ENCODE measurements at regions not wholly inside any gene's neighbourhood (a gene's known extent, or its start where the extent isn't known, plus 50 kb on each side); places are given as distances from the start of the nearest gene placed in this dataset.

DNA sequence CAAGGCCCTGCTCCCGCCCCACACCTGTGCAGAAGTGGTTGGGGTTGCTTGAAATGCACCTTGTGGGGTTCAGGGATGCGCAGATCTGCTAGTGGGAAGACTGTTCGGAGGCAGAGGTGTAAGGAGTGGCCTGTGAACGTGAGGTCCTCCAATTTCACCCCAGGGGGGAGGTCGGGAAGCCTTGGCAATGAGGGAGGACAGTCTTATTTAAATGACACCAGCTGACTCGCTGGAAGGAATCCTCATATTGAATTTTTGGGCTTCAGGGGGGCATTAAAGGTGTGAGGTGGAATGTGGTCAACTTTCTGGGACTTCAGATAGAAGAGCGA, 218.8 kb upstream of the CELF2 start:
- Histone ChIP-seq H2AFZ (ENCODE audit: low read depth, low read length) (peak overlapping the region; percentile 89), H3K27ac (ENCODE audit: insufficient read depth, low read depth, low read length) (peak overlapping the region; percentile 16), H4K20me1 (replicated peaks; ENCODE audit: control insufficient read depth, extremely low read depth, insufficient read depth, low read length) (no peaks in the 10 kb centered on the region), H3K4me2 (ENCODE audit: insufficient read depth, low read length) (no peak overlapping the region), H3K9ac (replicated peaks; ENCODE audit: extremely low read depth, insufficient read depth, low read length) (no peak overlapping the region), H3K9me1 (replicated peaks; ENCODE audit: control insufficient read depth, extremely low read depth, insufficient read depth, low read length) (no peaks in the 10 kb centered on the region), H3K79me2 (ENCODE audit: control insufficient read depth, insufficient read depth, low read length) (no peaks in the 10 kb centered on the region), H3K9me3 (replicated peaks; ENCODE audit: control insufficient read depth, insufficient read depth, low read length) (no peaks in the 10 kb centered on the region), H3K27me3 (ENCODE audit: control insufficient read depth in 2 of 2, insufficient read depth in 2 of 2, low read length in 2 of 2) (no peaks in the 10 kb centered on the region), H3K4me3 (replicated peaks in 1 of 3; ENCODE audit: insufficient read depth in 1 of 3, low read depth in 1 of 3, low read length in 3 of 3) (no peak overlapping the region), H3K36me3 (ENCODE audit: control insufficient read depth in 2 of 2, extremely low read depth in 1 of 2, insufficient read depth in 2 of 2, low read length in 2 of 2) (no peaks in the 10 kb centered on the region), H3K4me1 (ENCODE audit: control insufficient read depth, extremely low read depth, insufficient read depth, low read length) (peaks cover 30% of the 10 kb centered on the region)
- dilution Hi-C loops (cut with MboI; ENCODE audit: extremely low pct_ligation_motif_present, low sequenced_read_pairs) (no loop called here), intact Hi-C loops (cut with micrococcal nuclease) (loop anchor here (10.0 kb wide), 1 partner anchor 476 kb away; no protein-coding TSS in a partner anchor)
- ChIA-PET CTCF (interaction anchor here (1.6 to 2.6 kb wide), 2 partner anchors 11 to 237 kb away, joined by 6 to 12 read pairs; no protein-coding TSS in a partner anchor), POLR2A (no interaction called here)
- no peak for DNase-seq (ENCODE audit: low read depth, low spot score)
- no TSS peak for BruUV-seq (replicated peaks)
- FAIRE-seq, result no peak
- TF ChIP-seq FOS (IDR thresholded peaks at IDR 0.05; ENCODE audit: borderline replicate concordance, insufficient read depth, low read length) (no peak), POLR2AphosphoS5 (IDR thresholded peaks at IDR 0.05; ENCODE audit: insufficient read depth, low read depth, low read length) (no peak), EZH2 (IDR thresholded peaks at IDR 0.05; ENCODE audit: borderline replicate concordance, low read depth, low read length, severe bottlenecking) (no peak), POLR2A (IDR thresholded peaks at IDR 0.05; ENCODE audit: low read depth, low read length) (no peak), GATA2 (IDR thresholded peaks at IDR 0.05; ENCODE audit: insufficient read depth, insufficient read length, low read depth, low read length) (no peak), MYC (IDR thresholded peaks at IDR 0.05; ENCODE audit: low read depth, low read length) (no peak), JUN (IDR thresholded peaks at IDR 0.05; ENCODE audit: borderline replicate concordance, insufficient read depth, insufficient read length, low read depth) (no peak)

DNA sequence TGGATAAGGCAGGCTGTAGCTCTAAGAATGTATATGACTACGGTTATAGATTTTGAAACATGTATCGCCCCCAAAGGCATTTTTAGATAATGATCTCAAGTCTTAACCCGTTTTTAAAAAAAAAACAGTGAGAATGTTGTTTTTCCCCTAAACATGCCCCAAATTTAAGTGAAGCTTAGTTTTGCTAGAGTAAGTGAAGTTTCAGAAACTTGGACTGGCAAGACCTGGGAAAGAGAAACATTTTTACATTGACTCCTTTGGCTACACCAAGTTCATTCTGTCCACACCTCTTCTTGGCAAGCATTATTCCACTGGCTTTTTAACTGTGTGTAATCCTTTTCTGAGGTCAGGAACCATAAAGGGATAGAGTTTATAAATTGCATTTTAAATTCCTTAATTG, 216.7 kb upstream of the CELF2 start:
- DNase-seq (ENCODE audit: low read depth, low spot score) (no peak), FAIRE-seq (no peak)
- Histone ChIP-seq H4K20me1 (replicated peaks; ENCODE audit: control insufficient read depth, extremely low read depth, insufficient read depth, low read length) (no peaks in the 10 kb centered on the region), H3K27ac (ENCODE audit: insufficient read depth, low read depth, low read length) (no peak overlapping the region), H3K36me3 (ENCODE audit: control insufficient read depth in 2 of 2, extremely low read depth in 1 of 2, insufficient read depth in 2 of 2, low read length in 2 of 2) (no peaks in the 10 kb centered on the region), H3K9me3 (replicated peaks; ENCODE audit: control insufficient read depth, insufficient read depth, low read length) (no peaks in the 10 kb centered on the region), H3K4me3 (replicated peaks in 1 of 3; ENCODE audit: insufficient read depth in 1 of 3, low read depth in 1 of 3, low read length in 3 of 3) (no peak overlapping the region), H3K4me1 (ENCODE audit: control insufficient read depth, extremely low read depth, insufficient read depth, low read length) (peaks cover 41% of the 10 kb centered on the region), H3K27me3 (ENCODE audit: control insufficient read depth in 2 of 2, insufficient read depth in 2 of 2, low read length in 2 of 2) (no peaks in the 10 kb centered on the region), H3K4me2 (ENCODE audit: insufficient read depth, low read length) (no peak overlapping the region), H3K79me2 (ENCODE audit: control insufficient read depth, insufficient read depth, low read length) (no peaks in the 10 kb centered on the region), H2AFZ (ENCODE audit: low read depth, low read length) (no peak overlapping the region), H3K9me1 (replicated peaks; ENCODE audit: control insufficient read depth, extremely low read depth, insufficient read depth, low read length) (no peaks in the 10 kb centered on the region), H3K9ac (replicated peaks; ENCODE audit: extremely low read depth, insufficient read depth, low read length) (no peak overlapping the region)
- intact Hi-C loops (cut with micrococcal nuclease), result no loop called here
- no TSS peak for BruUV-seq (replicated peaks)
- POLR2A ChIA-PET, result no interaction called here
- CTCF ChIA-PET, result no interaction called here
- TF ChIP-seq POLR2AphosphoS5 (IDR thresholded peaks at IDR 0.05; ENCODE audit: insufficient read depth, low read depth, low read length) (no peak), MAX (IDR thresholded peaks at IDR 0.05; ENCODE audit: insufficient read depth, insufficient read length) (no peak), GATA2 (IDR thresholded peaks at IDR 0.05; ENCODE audit: insufficient read depth, insufficient read length, low read depth, low read length) (no peak), CTCF (IDR thresholded peaks at IDR 0.05; ENCODE audit: extremely low read depth in 1 of 2, insufficient read depth in 1 of 2, low read depth in 1 of 2, low read length in 2 of 2) (no peak), EZH2 (IDR thresholded peaks at IDR 0.05; ENCODE audit: borderline replicate concordance, low read depth, low read length, severe bottlenecking) (no peak), MYC (IDR thresholded peaks at IDR 0.05; ENCODE audit: low read depth, low read length) (no peak), JUN (IDR thresholded peaks at IDR 0.05; ENCODE audit: borderline replicate concordance, insufficient read depth, insufficient read length, low read depth) (no peak), POLR2A (IDR thresholded peaks at IDR 0.05; ENCODE audit: low read depth, low read length) (no peak), FOS (IDR thresholded peaks at IDR 0.05; ENCODE audit: borderline replicate concordance, insufficient read depth, low read length) (no peak)
- dilution Hi-C loops (cut with MboI; ENCODE audit: extremely low pct_ligation_motif_present, low sequenced_read_pairs), result no loop called here

Measured in endothelial cell of umbilical vein (primary cell).